SK-N-SH (cell line): ENCODE measurements at regions not wholly inside any gene's neighbourhood (a gene's known extent, or its start where the extent isn't known, plus 50 kb on each side); places are given as distances from the start of the nearest gene placed in this dataset.

Experiments used
- CTCF ChIA-PET: fragments of 300-600, 350-600 bp; formaldehyde crosslinking; extraction: SDS; loops from one replicate; lab custom pipeline; 2021; lab: Yijun Ruan, JAX
- POLR2A ChIA-PET: fragments of 350-600 bp; sonication (Branson Sonifier 250); formaldehyde crosslinking; extraction: SDS; loops from one replicate; lab custom pipeline; 2020; ENCODE audit warnings: antibody characterized with exemption, inconsistent platforms; lab: Yijun Ruan, JAX
- DNase-seq: peaks from one replicate; pipeline ENCODE4 v3.0.0; 2012
- H2AFZ ChIP-seq: fragments of 200-600 bp; sonication (generic); 2 replicates; pipeline ENCODE4 v1.8.1; 2016; ENCODE audit warnings: antibody characterized with exemption, mild to moderate bottlenecking, low read depth
- H3F3A ChIP-seq: fragments of 200-600 bp; sonication (generic); replicated peaks from 2 replicates; pipeline ENCODE3; 2016; ENCODE audit warnings: antibody characterized with exemption, mild to moderate bottlenecking; ENCODE audit not compliant: insufficient read depth
- H3K27ac ChIP-seq, 2 experiments: fragments of 200-500 bp in 1 of 2; fragments of 200-600 bp in 1 of 2; sonication (Bioruptor generic) in 1 of 2; sonication (generic), shearing (Covaris generic) in 1 of 2; 2 replicates each; pipeline versions ENCODE4 v1.5.1 to v1.6.1; 2014 to 2016; ENCODE audit warnings: low read depth in 2 of 2, inconsistent platforms in 1 of 2, low read length in 1 of 2, mild to moderate bottlenecking in 1 of 2, mixed read lengths in 1 of 2
- H3K27me3 ChIP-seq: fragments of 200-600 bp; sonication (generic), shearing (Covaris generic); 2 replicates; pipeline ENCODE4 v1.6.1; 2016; ENCODE audit warnings: mixed run types; ENCODE audit not compliant: insufficient read depth
- H3K36me3 ChIP-seq, 2 experiments: fragments of 200-500 bp in 1 of 2; fragments of 200-600 bp in 1 of 2; sonication (Bioruptor generic) in 1 of 2; sonication (generic) in 1 of 2; replicated peaks in 1 of 2; 2 replicates each; pipeline versions ENCODE3 to v1.5.1; 2014 to 2016; ENCODE audit warnings: low read length in 1 of 2, mild to moderate bottlenecking in 1 of 2; ENCODE audit not compliant: insufficient read depth in 2 of 2, control insufficient read depth in 1 of 2
- H3K4me1 ChIP-seq, 2 experiments: fragments of 200-500 bp in 1 of 2; fragments of 200-600 bp in 1 of 2; sonication (Bioruptor generic) in 1 of 2; sonication (generic), shearing (Covaris generic) in 1 of 2; 2 replicates each; pipeline versions ENCODE4 v1.5.1 to v1.6.1; 2014 to 2016; ENCODE audit warnings: low read depth in 1 of 2, low read length in 1 of 2, mixed run types in 1 of 2; ENCODE audit not compliant: insufficient read depth in 2 of 2, control insufficient read depth in 1 of 2
- H3K4me2 ChIP-seq: fragments of 200-600 bp; sonication (generic), shearing (Covaris generic); 2 replicates; pipeline ENCODE4 v1.6.1; 2017; ENCODE audit warnings: mixed run types
- H3K4me3 ChIP-seq, 2 experiments: fragments of 200-500 bp in 1 of 2; fragments of 200-600 bp in 1 of 2; sonication (Bioruptor generic) in 1 of 2; sonication (generic), shearing (Covaris generic) in 1 of 2; 2 replicates each; pipeline versions ENCODE4 v1.5.1 to v1.8.1; 2014 to 2016; ENCODE audit warnings: low read depth in 2 of 2, inconsistent platforms in 1 of 2, low read length in 1 of 2, mild to moderate bottlenecking in 1 of 2, mixed read lengths in 1 of 2, moderate library complexity in 1 of 2
- H3K79me2 ChIP-seq: fragments of 200-600 bp; sonication (generic); 2 replicates; pipeline ENCODE4 v1.8.1; 2017; ENCODE audit warnings: mild to moderate bottlenecking; ENCODE audit not compliant: insufficient read depth
- H3K9ac ChIP-seq: fragments of 200-600 bp; sonication (generic); 2 replicates; pipeline ENCODE4 v1.6.1; 2017; ENCODE audit warnings: mixed run types
- H3K9me2 ChIP-seq: fragments of 200-600 bp; sonication (generic); 2 replicates; pipeline ENCODE4 v1.6.1; 2017; ENCODE audit warnings: mixed run types
- H3K9me3 ChIP-seq: fragments of 200-600 bp; sonication (generic); 2 replicates; pipeline ENCODE4 v1.6.1; 2017; ENCODE audit warnings: mixed run types, mild to moderate bottlenecking, moderate library complexity
- H4K20me1 ChIP-seq: fragments of 200-600 bp; sonication (generic); 2 replicates; pipeline ENCODE4 v1.6.1; 2017; ENCODE audit warnings: mild to moderate bottlenecking, mixed run types; ENCODE audit not compliant: insufficient read depth
- FOXM1 ChIP-seq: IDR thresholded peaks from 2 replicates; pipeline ENCODE4 v1.4.0; 2012; ENCODE audit warnings: low read depth, mild to moderate bottlenecking
- IRF3 ChIP-seq: fragments of 150-350 bp; IDR thresholded peaks from 2 replicates; pipeline ENCODE4 v1.6.1; 2016; ENCODE audit warnings: mild to moderate bottlenecking, low read depth, low read length
- MAX ChIP-seq: IDR thresholded peaks from 2 replicates; pipeline ENCODE4 v1.4.0; 2012; ENCODE audit warnings: low read depth
- MXI1 ChIP-seq: IDR thresholded peaks from 2 replicates; pipeline ENCODE4 v1.6.1; 2012; ENCODE audit warnings: mild to moderate bottlenecking, low read depth, low read length, improper control_type of control experiment
- NRF1 ChIP-seq: IDR thresholded peaks from 2 replicates; pipeline ENCODE4 v1.6.1; 2012; ENCODE audit warnings: low read depth, mild to moderate bottlenecking, low read length
- PBX3 ChIP-seq: IDR thresholded peaks from 2 replicates; pipeline ENCODE4; 2012
- POLR2AphosphoS5 ChIP-seq: IDR thresholded peaks from 2 replicates; pipeline ENCODE4 v1.6.1; 2012; ENCODE audit warnings: low read depth, low read length
- RAD21 ChIP-seq: IDR thresholded peaks from 2 replicates; pipeline ENCODE4 v1.6.1; 2012; ENCODE audit warnings: mild to moderate bottlenecking, low read length
- RFX5 ChIP-seq: IDR thresholded peaks from 2 replicates; pipeline ENCODE4 v1.6.1; 2012; ENCODE audit warnings: mild to moderate bottlenecking, improper control_type of control experiment, low read length
- TCF12 ChIP-seq: IDR thresholded peaks from 2 replicates; pipeline ENCODE4 v1.4.0; 2012
- USF2 ChIP-seq: fragments of 150-350 bp; IDR thresholded peaks from 2 replicates; pipeline ENCODE4 v1.6.1; 2017; ENCODE audit warnings: antibody characterized with exemption, low read length, low read depth, borderline replicate concordance
- ZBTB33 ChIP-seq: IDR thresholded peaks from 2 replicates; pipeline ENCODE4 v1.4.0; 2012; ENCODE audit warnings: low read depth, borderline replicate concordance
- WGBS: methylation state at CpG from one replicate; pipeline ENCODE4 v1.1.6; 2017; ENCODE audit warnings: low lambda C conversion rate; 5-methylcytosine and 5-hydroxymethylcytosine counted together

- TF ChIP-seq TCF12: no peak
- no peak for TF ChIP-seq MAX
- no peak for TF ChIP-seq PBX3
- TF ChIP-seq RAD21: no peak
- TF ChIP-seq RFX5: no peak
- TF ChIP-seq IRF3: no peak
- no peak for TF ChIP-seq MXI1
- no peak for TF ChIP-seq USF2
These were observed 60.7 kb upstream of the NRP1 start (continued) for GRCh38 chr10:33395201-33395600.

GRCh38 chr10:33392706-33393105 lies 58.2 kb upstream of the NRP1 start:
- TF ChIP-seq IRF3 (no peak), FOXM1 (no peak), NRF1 (no peak), ZBTB33 (no peak), POLR2AphosphoS5 (no peak)
- 0 out of 2 replicates have a peak, but pooled peaks cover 6% of the 10 kb centered on the region for H3K9me3 ChIP-seq
- POLR2A ChIA-PET: no interaction called here
- no peaks in the 10 kb centered on the region for H3K4me1 ChIP-seq
- H2AFZ ChIP-seq: no peak overlapping the region
- H3F3A ChIP-seq: no peaks in the 10 kb centered on the region
- H3K9me2 ChIP-seq: no peaks in the 10 kb centered on the region
- no peak overlapping the region for H3K27ac ChIP-seq
- 94% methylated on average over 5 of the region's 5 CpGs for WGBS
- no peaks in the 10 kb centered on the region for H3K36me3 ChIP-seq
- H3K9ac ChIP-seq: no peak overlapping the region
- no peaks in the 10 kb centered on the region for H3K79me2 ChIP-seq
- H3K4me3 ChIP-seq: no peak overlapping the region
- no peak overlapping the region for H3K4me2 ChIP-seq
- H4K20me1 ChIP-seq: no peaks in the 10 kb centered on the region
- DNase-seq: no peak
- H3K27me3 ChIP-seq: no peaks in the 10 kb centered on the region
- CTCF ChIA-PET: no interaction called here
